ENCODE measurements at regions not wholly inside any gene's neighbourhood (a gene's known extent, or its start where the extent isn't known, plus 50 kb on each side); places are given as distances from the start of the nearest gene placed in this dataset.

GRCh38 chr12:65694130-65694529, 130.2 kb upstream of the HMGA2 start:
- Histone ChIP-seq H3K27ac (ENCODE audit: insufficient read depth, low read depth, low read length) (no peak overlapping the region), H2AFZ (ENCODE audit: low read depth, low read length) (no peak overlapping the region), H3K36me3 (ENCODE audit: control insufficient read depth in 2 of 2, extremely low read depth in 1 of 2, insufficient read depth in 2 of 2, low read length in 2 of 2) (no peaks in the 10 kb centered on the region), H3K4me3 (replicated peaks in 1 of 3; ENCODE audit: insufficient read depth in 1 of 3, low read depth in 1 of 3, low read length in 3 of 3) (no peak overlapping the region), H3K9ac (replicated peaks; ENCODE audit: extremely low read depth, insufficient read depth, low read length) (no peak overlapping the region), H3K9me3 (replicated peaks; ENCODE audit: control insufficient read depth, insufficient read depth, low read length) (no peaks in the 10 kb centered on the region), H3K9me1 (replicated peaks; ENCODE audit: control insufficient read depth, extremely low read depth, insufficient read depth, low read length) (no peaks in the 10 kb centered on the region), H3K4me2 (ENCODE audit: insufficient read depth, low read length) (no peak overlapping the region), H3K27me3 (ENCODE audit: control insufficient read depth in 2 of 2, insufficient read depth in 2 of 2, low read length in 2 of 2) (no peaks in the 10 kb centered on the region), H4K20me1 (replicated peaks; ENCODE audit: control insufficient read depth, extremely low read depth, insufficient read depth, low read length) (no peaks in the 10 kb centered on the region), H3K4me1 (ENCODE audit: control insufficient read depth, extremely low read depth, insufficient read depth, low read length) (peaks cover 28% of the 10 kb centered on the region), H3K79me2 (ENCODE audit: control insufficient read depth, insufficient read depth, low read length) (no peaks in the 10 kb centered on the region)
- CTCF ChIA-PET = no interaction called here
- TF ChIP-seq POLR2A (IDR thresholded peaks at IDR 0.05; ENCODE audit: low read depth, low read length) (no peak), CTCF (IDR thresholded peaks at IDR 0.05; ENCODE audit: extremely low read depth in 1 of 2, insufficient read depth in 1 of 2, low read depth in 1 of 2, low read length in 2 of 2) (no peak), MYC (IDR thresholded peaks at IDR 0.05; ENCODE audit: low read depth, low read length) (no peak), POLR2AphosphoS5 (IDR thresholded peaks at IDR 0.05; ENCODE audit: insufficient read depth, low read depth, low read length) (no peak), GATA2 (IDR thresholded peaks at IDR 0.05; ENCODE audit: insufficient read depth, insufficient read length, low read depth, low read length) (no peak), FOS (IDR thresholded peaks at IDR 0.05; ENCODE audit: borderline replicate concordance, insufficient read depth, low read length) (no peak), EZH2 (IDR thresholded peaks at IDR 0.05; ENCODE audit: borderline replicate concordance, low read depth, low read length, severe bottlenecking) (no peak), MAX (IDR thresholded peaks at IDR 0.05; ENCODE audit: insufficient read depth, insufficient read length) (no peak), JUN (IDR thresholded peaks at IDR 0.05; ENCODE audit: borderline replicate concordance, insufficient read depth, insufficient read length, low read depth) (no peak)
- dilution Hi-C loops (cut with MboI; ENCODE audit: extremely low pct_ligation_motif_present, low sequenced_read_pairs) (no loop called here), intact Hi-C loops (cut with micrococcal nuclease) (loop anchor here (2.0 kb wide), 6 partner anchors 45 to 385 kb away; no protein-coding TSS in a partner anchor)
- FAIRE-seq (no peak), DNase-seq (ENCODE audit: low read depth, low spot score) (no peak)
- POLR2A ChIA-PET = no interaction called here
- no TSS peak for BruUV-seq (replicated peaks)
